Mucosa of rectum (tissue), 2 donors: ENCODE measurements at regions not wholly inside any gene's neighbourhood (a gene's known extent, or its start where the extent isn't known, plus 50 kb on each side); places are given as distances from the start of the nearest gene placed in this dataset.

Experiments
- H3K27ac ChIP-seq, 2 donors: one replicate each; pipeline ENCODE4 v1.7.0; 2013; ENCODE audit warnings: inconsistent platforms in 2 of 2, low read depth in 2 of 2, low read length in 2 of 2
- H3K27me3 ChIP-seq, 2 donors: one replicate each; pipeline ENCODE4 v1.7.0; 2013; ENCODE audit warnings: low read length in 2 of 2; ENCODE audit not compliant: control insufficient read depth in 2 of 2, insufficient read depth in 2 of 2
- H3K36me3 ChIP-seq, 2 donors: one replicate each; pipeline ENCODE4 v1.7.0; 2013; ENCODE audit warnings: low read length in 2 of 2; ENCODE audit not compliant: control insufficient read depth in 2 of 2, insufficient read depth in 2 of 2
- H3K4me1 ChIP-seq, 2 donors: one replicate each; pipeline ENCODE4 v1.7.0; 2013; ENCODE audit warnings: low read length in 2 of 2, mild to moderate bottlenecking in 1 of 2; ENCODE audit not compliant: control insufficient read depth in 2 of 2, insufficient read depth in 2 of 2
- H3K4me3 ChIP-seq, 2 donors: one replicate each; pipeline ENCODE4 v1.7.0; 2013; ENCODE audit warnings: low read length in 2 of 2
- H3K9ac ChIP-seq, 2 donors: one replicate each; pipeline ENCODE4 v1.7.0; 2013; ENCODE audit warnings: low read length in 2 of 2, low read depth in 1 of 2, mild to moderate bottlenecking in 1 of 2
- H3K9me3 ChIP-seq, 2 donors: one replicate each; pipeline ENCODE4 v1.7.0; 2013; ENCODE audit warnings: low read length in 2 of 2; ENCODE audit not compliant: control insufficient read depth in 2 of 2
- donor health status: healthy.
- donor health status: Normal muscosa, but diverticular disease.

DNA sequence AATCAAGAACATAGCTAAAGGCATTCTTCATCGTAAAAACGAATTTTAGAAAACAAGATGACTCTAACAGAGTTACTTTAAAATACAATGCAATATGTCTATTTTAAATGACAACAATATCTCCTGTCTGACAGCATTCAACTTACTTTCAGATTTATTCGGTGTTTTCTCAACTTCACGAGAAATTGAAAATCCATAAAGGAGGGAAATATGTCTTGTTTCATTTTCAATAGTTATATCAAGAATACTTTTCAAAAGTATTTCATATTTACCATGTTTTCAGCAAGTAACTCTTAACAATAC is 254.8 kb downstream of the DAD1 start:
- no peak overlapping the region for H3K4me3 ChIP-seq
- no peaks in the 10 kb centered on the region for H3K9me3 ChIP-seq
- H3K4me1 ChIP-seq: peaks cover 0 to 5% of the 10 kb centered on the region in 2 donors
- H3K9ac ChIP-seq: no peak overlapping the region
- H3K36me3 ChIP-seq: no peaks in the 10 kb centered on the region
- H3K27me3 ChIP-seq: no peaks in the 10 kb centered on the region
- H3K27ac ChIP-seq: peak overlapping the region in 1 of 2 donors; percentile 1

DNA sequence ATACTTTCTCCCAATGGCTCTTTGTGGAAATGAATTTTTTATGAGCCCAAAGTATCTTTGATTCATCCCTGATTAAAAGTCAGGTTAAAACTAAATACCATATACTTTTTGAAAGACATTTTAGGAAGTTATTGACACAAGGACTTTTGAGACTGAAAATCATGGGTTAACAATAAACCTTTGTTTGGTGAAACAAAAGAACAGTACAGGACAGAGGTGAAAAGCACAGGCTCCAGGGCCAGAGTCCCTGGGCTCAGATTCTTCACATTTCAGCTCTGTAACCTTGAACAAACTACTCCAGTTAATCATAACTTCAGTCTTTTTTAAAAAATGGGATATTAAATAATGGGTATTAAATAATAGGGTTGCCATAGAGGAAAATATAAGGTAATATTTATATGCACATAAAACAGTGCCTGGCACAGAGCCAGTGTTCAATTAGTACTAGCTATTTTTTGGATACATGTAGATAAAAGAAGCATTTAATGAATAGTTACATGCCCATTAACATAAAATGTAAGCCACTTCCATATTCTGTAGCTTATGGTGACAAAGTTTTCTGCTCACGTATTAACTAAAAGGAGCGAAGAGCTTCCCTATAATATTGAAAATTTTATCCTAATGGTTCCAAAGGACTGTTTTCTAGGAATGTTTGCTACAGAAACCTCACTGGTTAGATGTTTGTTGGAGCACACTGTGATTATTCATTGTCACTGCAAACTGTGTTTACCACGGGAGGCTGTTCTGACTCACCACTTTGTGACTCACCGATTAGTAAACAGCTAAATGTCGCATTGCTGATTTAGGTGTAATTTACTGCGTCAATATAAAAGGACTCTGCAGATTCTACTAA is 255.4 kb downstream of the DAD1 start:
- Histone ChIP-seq H3K9me3 (no peaks in the 10 kb centered on the region), H3K27ac (peak overlapping the region in 1 of 2 donors; percentile 1), H3K36me3 (no peaks in the 10 kb centered on the region), H3K27me3 (no peaks in the 10 kb centered on the region), H3K4me1 (peaks cover 0 to 5% of the 10 kb centered on the region in 2 donors), H3K4me3 (no peak overlapping the region), H3K9ac (no peak overlapping the region)

DNA sequence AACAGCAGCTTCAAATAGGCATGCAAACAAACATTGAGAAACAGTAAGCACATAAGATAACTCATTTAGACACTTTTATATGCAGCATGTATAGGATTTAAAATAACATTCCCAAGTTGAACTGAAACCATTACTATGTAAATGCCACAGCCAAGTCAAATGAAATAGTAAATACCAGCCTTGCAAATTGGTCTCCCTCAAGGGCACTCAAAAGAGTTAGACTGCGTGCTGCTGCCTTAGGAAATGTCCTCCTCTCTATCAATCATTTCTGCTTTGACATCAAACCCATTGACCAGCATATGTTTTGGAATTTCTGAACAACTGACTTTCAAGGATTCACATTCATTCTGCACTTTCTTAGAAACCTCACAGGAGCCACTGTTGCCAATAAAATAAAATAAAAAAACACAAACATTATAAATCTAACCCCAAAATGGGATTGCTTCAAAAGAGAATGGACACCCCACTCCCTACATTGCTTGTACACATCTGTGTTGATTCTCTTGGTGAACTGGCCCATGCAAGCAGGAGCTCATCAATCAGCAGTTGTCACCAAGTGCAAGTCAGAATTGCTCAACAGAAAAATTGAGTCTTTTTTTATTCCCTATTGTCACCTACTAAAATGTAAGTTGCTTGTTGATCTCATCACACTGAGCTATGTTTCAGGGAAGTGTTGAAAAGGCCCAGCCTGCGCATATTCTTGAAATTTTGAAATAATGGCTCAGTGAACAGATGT is 256.2 kb downstream of the DAD1 start:
- no peaks in the 10 kb centered on the region for H3K27me3 ChIP-seq
- no peak overlapping the region for H3K9ac ChIP-seq
- no peaks in the 10 kb centered on the region for H3K4me1 ChIP-seq
- H3K4me3 ChIP-seq: no peak overlapping the region
- H3K9me3 ChIP-seq: no peaks in the 10 kb centered on the region
- no peak overlapping the region for H3K27ac ChIP-seq
- no peaks in the 10 kb centered on the region for H3K36me3 ChIP-seq

DNA sequence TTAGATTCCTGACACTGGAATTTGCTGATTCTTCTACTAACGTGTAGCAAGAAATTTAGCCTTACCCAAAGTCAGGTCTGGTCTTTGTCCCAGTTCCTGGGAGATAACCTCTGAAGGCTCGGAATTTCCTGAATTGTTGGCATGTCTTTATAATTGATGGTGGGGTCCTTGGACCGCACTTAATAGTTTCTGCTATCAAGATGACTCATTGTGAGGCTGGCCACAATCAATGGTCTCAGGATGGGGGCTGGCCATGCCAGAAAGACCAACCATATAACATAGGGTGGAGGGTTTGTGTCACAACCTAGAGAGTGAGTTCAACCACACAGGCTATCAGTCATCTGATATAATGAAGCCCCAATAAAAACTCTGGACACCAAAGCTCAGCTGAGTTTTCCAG is 259.7 kb downstream of the DAD1 start:
- Histone ChIP-seq H3K4me1 (no peaks in the 10 kb centered on the region), H3K27ac (no peak overlapping the region), H3K4me3 (no peak overlapping the region), H3K27me3 (no peaks in the 10 kb centered on the region), H3K9ac (no peak overlapping the region), H3K9me3 (no peaks in the 10 kb centered on the region), H3K36me3 (no peaks in the 10 kb centered on the region)

DNA sequence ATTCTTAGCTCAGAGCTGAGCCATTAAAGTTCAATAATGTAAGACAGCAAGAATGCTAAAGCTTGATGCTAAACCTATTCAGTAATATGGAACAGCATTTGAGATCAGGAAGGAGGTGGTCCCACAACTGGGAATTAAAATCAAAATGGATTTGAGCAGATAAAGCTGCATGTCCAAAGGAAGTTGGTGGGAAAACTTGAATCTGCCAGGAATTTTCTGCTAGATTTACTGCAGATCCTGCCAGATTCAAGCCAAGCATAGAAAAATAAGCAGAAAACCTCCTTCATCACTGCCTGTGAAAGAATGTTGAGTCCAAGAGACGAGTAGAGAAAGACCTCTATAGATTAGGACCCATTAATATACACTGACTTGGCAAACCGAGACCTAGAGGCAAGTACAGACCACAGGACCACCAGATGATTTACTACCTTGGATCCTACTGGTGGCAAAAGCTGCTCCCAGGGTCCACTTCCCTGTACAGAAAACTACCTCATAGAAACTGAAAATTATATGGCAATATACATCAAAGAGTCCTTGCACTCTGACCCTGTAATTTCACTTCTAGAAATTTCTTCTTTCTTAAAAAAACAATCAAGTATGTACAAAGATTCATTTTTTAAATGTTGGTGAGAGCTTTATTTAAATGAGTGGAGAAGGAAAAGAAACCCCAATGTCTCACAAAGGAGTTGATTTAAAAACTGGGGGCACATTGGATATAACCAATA is 263.2 kb downstream of the DAD1 start:
- H3K36me3 ChIP-seq: no peaks in the 10 kb centered on the region
- H3K27ac ChIP-seq: no peak overlapping the region
- H3K27me3 ChIP-seq: no peaks in the 10 kb centered on the region
- H3K4me1 ChIP-seq: no peaks in the 10 kb centered on the region
- no peaks in the 10 kb centered on the region for H3K9me3 ChIP-seq
- H3K4me3 ChIP-seq: no peak overlapping the region
- H3K9ac ChIP-seq: no peak overlapping the region

DNA sequence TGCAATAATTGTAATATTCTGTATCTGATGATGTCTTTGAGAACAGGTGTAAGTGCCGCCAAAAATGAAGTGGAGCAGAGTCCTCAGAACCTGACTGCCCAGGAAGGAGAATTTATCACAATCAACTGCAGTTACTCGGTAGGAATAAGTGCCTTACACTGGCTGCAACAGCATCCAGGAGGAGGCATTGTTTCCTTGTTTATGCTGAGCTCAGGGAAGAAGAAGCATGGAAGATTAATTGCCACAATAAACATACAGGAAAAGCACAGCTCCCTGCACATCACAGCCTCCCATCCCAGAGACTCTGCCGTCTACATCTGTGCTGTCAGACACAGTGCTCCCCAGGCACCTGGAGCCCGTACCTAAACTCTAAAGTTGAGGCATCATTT is 268.7 kb downstream of the DAD1 start:
- no peaks in the 10 kb centered on the region for H3K9me3 ChIP-seq
- H3K4me3 ChIP-seq: no peak overlapping the region
- H3K27me3 ChIP-seq: no peaks in the 10 kb centered on the region
- no peaks in the 10 kb centered on the region for H3K36me3 ChIP-seq
- H3K27ac ChIP-seq: no peak overlapping the region
- H3K4me1 ChIP-seq: no peaks in the 10 kb centered on the region
- no peak overlapping the region for H3K9ac ChIP-seq

DNA sequence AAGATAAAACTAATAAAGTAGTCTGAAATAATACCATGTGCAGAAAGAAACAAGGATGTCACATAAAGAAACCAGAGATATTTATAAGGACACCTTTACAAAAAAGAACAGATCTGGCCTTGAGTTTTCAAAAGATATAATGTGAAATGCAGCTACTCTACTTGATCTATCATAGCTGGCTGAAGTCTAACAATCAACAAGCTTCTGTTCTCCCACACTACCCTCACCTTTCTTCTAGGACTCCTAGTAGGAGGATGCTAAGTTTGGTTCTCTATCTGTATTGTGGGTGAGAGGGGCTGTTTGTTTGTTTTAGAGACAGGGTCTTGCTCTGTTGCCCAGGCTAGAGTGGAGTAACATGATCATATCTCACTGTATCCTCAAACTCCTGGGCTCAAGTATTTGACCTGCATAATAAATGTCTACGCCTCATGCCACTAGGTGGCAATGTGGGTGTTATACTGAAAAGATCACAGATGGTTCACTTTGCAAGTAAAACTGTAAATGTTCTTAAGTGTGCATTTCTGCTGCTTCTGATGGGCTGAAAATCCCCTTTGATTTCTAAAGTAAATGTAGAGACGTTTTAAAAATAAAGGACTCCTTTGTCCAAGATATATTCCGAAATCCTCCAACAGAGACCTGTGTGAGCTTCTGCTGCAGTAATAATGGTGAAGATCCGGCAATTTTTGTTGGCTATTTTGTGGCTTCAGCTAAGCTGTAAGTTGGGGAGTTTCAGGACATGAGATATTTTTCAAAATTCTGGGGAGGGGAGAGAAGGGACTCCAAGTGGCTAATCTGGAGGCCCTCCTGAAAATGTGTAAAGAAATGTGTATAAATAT is 269.3 kb downstream of the DAD1 start:
- H3K27ac ChIP-seq: no peak overlapping the region
- H3K9me3 ChIP-seq: no peaks in the 10 kb centered on the region
- no peak overlapping the region for H3K4me3 ChIP-seq
- no peaks in the 10 kb centered on the region for H3K4me1 ChIP-seq
- no peaks in the 10 kb centered on the region for H3K36me3 ChIP-seq
- H3K9ac ChIP-seq: no peak overlapping the region
- H3K27me3 ChIP-seq: no peaks in the 10 kb centered on the region

DNA sequence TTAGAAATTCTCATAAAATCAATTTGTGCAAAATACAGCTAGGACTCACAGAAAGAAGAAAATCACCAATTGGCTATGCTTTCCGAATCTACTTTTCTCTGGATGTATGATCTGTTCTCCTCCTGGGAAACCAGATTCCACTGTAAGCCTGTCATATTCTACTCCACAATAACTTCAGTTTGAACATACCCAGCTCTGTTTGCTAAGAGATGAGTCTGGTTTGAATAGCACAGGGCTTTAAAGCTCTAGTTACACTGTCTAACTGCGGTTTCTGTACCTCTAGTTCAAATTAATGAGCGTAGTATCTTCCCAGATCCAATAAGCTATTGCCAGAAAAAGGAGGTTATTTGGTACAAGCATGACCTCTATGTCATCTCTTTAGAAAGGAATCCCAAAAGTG is 270.1 kb downstream of the DAD1 start:
- Histone ChIP-seq H3K4me3 (no peak overlapping the region), H3K9ac (no peak overlapping the region), H3K27me3 (no peaks in the 10 kb centered on the region), H3K4me1 (no peaks in the 10 kb centered on the region), H3K9me3 (no peaks in the 10 kb centered on the region), H3K27ac (no peak overlapping the region), H3K36me3 (no peaks in the 10 kb centered on the region)

DNA sequence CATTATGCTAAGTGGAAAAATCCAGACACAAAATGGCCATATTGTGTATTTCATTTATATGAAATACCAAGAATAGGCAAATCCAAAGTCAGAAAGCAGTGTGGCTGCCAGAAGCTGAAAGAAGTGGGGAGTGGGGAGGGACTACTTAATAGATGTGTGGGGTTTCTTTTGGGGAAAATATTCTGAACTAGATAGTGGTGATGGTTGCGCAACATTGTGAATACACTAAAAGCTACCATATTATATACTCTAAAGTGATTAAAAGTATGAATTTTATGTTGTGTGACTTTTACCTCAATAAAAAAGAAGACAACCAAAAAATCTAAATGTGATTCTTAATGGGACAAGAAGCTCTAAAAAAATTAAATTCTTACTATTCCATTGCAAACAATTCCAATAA is 272.6 kb downstream of the DAD1 start:
- no peak overlapping the region for H3K4me3 ChIP-seq
- no peaks in the 10 kb centered on the region for H3K27me3 ChIP-seq
- H3K9ac ChIP-seq: no peak overlapping the region
- no peaks in the 10 kb centered on the region for H3K36me3 ChIP-seq
- no peaks in the 10 kb centered on the region for H3K4me1 ChIP-seq
- H3K9me3 ChIP-seq: no peaks in the 10 kb centered on the region
- no peak overlapping the region for H3K27ac ChIP-seq
